Vagina (tissue), 2 donors: ENCODE measurements at regions not wholly inside any gene's neighbourhood (a gene's known extent, or its start where the extent isn't known, plus 50 kb on each side); places are given as distances from the start of the nearest gene placed in this dataset.

Experiments
- DNase-seq, 2 donors: peaks; one replicate each; pipeline ENCODE4 v3.0.0-alpha.2; 2017; ENCODE audit errors: extremely low spot score in 2 of 2
- H3K27ac ChIP-seq: fragments of 200-600 bp; sonication (generic); one replicate; pipeline ENCODE4 v1.5.1; 2019
- H3K27me3 ChIP-seq: fragments of 200-600 bp; sonication (generic); one replicate; pipeline ENCODE4 v1.5.1; 2019
- H3K36me3 ChIP-seq, 2 donors: fragments of 200-600 bp; sonication (generic); one replicate each; pipeline ENCODE4 v1.5.1; 2017 to 2019
- H3K4me1 ChIP-seq: fragments of 200-600 bp; sonication (generic); one replicate; pipeline ENCODE4 v1.5.1; 2019
- H3K4me3 ChIP-seq, 2 donors: fragments of 200-600 bp; sonication (generic); 1 replicate in 1 of 2; 2 replicates in 1 of 2; pipeline ENCODE4 v1.5.1; 2016 to 2019
- H3K9me3 ChIP-seq: fragments of 200-600 bp; sonication (generic); one replicate; pipeline ENCODE4 v1.5.1; 2019
- CTCF ChIP-seq, 3 experiments: fragments of 450-650 bp in 2 of 3; fragments of 200-600 bp in 1 of 3; sonication (generic) in 1 of 3; IDR thresholded peaks; one replicate each; pipeline ENCODE4 v1.5.1; 2017 to 2019; ENCODE audit warnings: antibody characterized with exemption in 3 of 3, mild to moderate bottlenecking in 2 of 3, moderate library complexity in 2 of 3
- POLR2A ChIP-seq, 2 donors: fragments of 450-650 bp; IDR thresholded peaks; one replicate each; pipeline ENCODE4 v1.6.1; 2017; ENCODE audit warnings: antibody characterized with exemption in 2 of 2, mild to moderate bottlenecking in 2 of 2, moderate library complexity in 2 of 2
- POLR2AphosphoS5 ChIP-seq, 2 donors: sonication (generic); formaldehyde crosslinking; IDR thresholded peaks; one replicate each; pipeline ENCODE4 v1.9.0; 2017; ENCODE audit warnings: antibody characterized with exemption in 2 of 2, mild to moderate bottlenecking in 2 of 2, low read depth in 1 of 2; ENCODE audit not compliant: insufficient read depth in 1 of 2
- intact Hi-C: fragments of 100-400 bp; cut with DNase I; formaldehyde crosslinking; loops from one replicate; pipeline ENCODE4 v1.15.1; 2023

- DNase-seq: no peak
- no peak overlapping the region for H3K4me3 ChIP-seq
- peak overlapping the region; percentile 57 for H3K27ac ChIP-seq
- intact Hi-C loops: no loop called here
- H3K9me3 ChIP-seq: no peaks in the 10 kb centered on the region
- H3K4me1 ChIP-seq: peaks cover 13% of the 10 kb centered on the region
- H3K36me3 ChIP-seq: no peaks in the 10 kb centered on the region
- TF ChIP-seq POLR2AphosphoS5 (IDR thresholded peaks at IDR 0.05; ENCODE audit: insufficient read depth in 1 of 2, low read depth in 1 of 2) (no peak), CTCF (IDR thresholded peaks at IDR 0.05) (no peak), POLR2A (IDR thresholded peaks at IDR 0.05) (no peak)
- no peaks in the 10 kb centered on the region for H3K27me3 ChIP-seq
Observed at GRCh38 chr16:86383488-86384262, 126.7 kb upstream of the FOXF1 start.

- DNase-seq: no peak
- Histone ChIP-seq H3K9me3 (no peaks in the 10 kb centered on the region), H3K27ac (peak overlapping the region; percentile 57), H3K27me3 (no peaks in the 10 kb centered on the region), H3K4me1 (peaks cover 13% of the 10 kb centered on the region), H3K36me3 (no peaks in the 10 kb centered on the region), H3K4me3 (no peak overlapping the region)
- intact Hi-C loops: no loop called here
- TF ChIP-seq POLR2AphosphoS5 (IDR thresholded peaks at IDR 0.05; ENCODE audit: insufficient read depth in 1 of 2, low read depth in 1 of 2) (peak in 1 of 2 donors; percentile 15), POLR2A (IDR thresholded peaks at IDR 0.05) (no peak), CTCF (IDR thresholded peaks at IDR 0.05) (no peak)
Observed at GRCh38 chr16:86384263-86384649, 126.1 kb upstream of the FOXF1 start.

GRCh38 chr16:86384980-86385379, 125.3 kb upstream of the FOXF1 start:
- Histone ChIP-seq H3K4me1 (peaks cover 6% of the 10 kb centered on the region), H3K36me3 (no peaks in the 10 kb centered on the region), H3K4me3 (no peak overlapping the region), H3K27ac (no peak overlapping the region), H3K27me3 (no peaks in the 10 kb centered on the region), H3K9me3 (no peaks in the 10 kb centered on the region)
- intact Hi-C loops: no loop called here
- TF ChIP-seq POLR2A (IDR thresholded peaks at IDR 0.05) (no peak), CTCF (IDR thresholded peaks at IDR 0.05) (no peak), POLR2AphosphoS5 (IDR thresholded peaks at IDR 0.05; ENCODE audit: insufficient read depth in 1 of 2, low read depth in 1 of 2) (no peak)
- no peak for DNase-seq

- intact Hi-C loops: no loop called here
- no peaks in the 10 kb centered on the region for H3K27me3 ChIP-seq
Observed at GRCh38 chr16:86387468-86388440, 122.6 kb upstream of the FOXF1 start.

More at GRCh38 chr16:86387468-86388440, 122.6 kb upstream of the FOXF1 start:
- Histone ChIP-seq H3K9me3 (no peaks in the 10 kb centered on the region), H3K4me3 (no peak overlapping the region), H3K36me3 (no peaks in the 10 kb centered on the region), H3K4me1 (no peaks in the 10 kb centered on the region), H3K27ac (no peak overlapping the region)
- DNase-seq: no peak
- TF ChIP-seq CTCF (IDR thresholded peaks at IDR 0.05): no peak
- TF ChIP-seq POLR2A (IDR thresholded peaks at IDR 0.05): no peak
- no peak for TF ChIP-seq POLR2AphosphoS5 (IDR thresholded peaks at IDR 0.05; ENCODE audit: insufficient read depth in 1 of 2, low read depth in 1 of 2)
